Natural killer cell treated with Interleukin-12 subunit alpha and Interleukin-12 subunit beta and Interleukin-15 and Interleukin-18, amount 100 ng/mL, for 72 hours (primary cell): ENCODE measurements at regions not wholly inside any gene's neighbourhood (a gene's known extent, or its start where the extent isn't known, plus 50 kb on each side); places are given as distances from the start of the nearest gene placed in this dataset.
"Not testable (repeated sequence)": the region's sequence is repeated elsewhere in the genome, so short reads cannot be mapped to it uniquely, and the experiment has no call there.

ENCODE experiments used
- ATAC-seq, 2 donors: fragments of 150-1000 bp; cut with Tn5 transposase in 1 of 2; sonication (Bioruptor Pico), chemical (Tn5 transposase) in 1 of 2; 2 replicates each; pipeline ENCODE4 v1.10.0; 2021
- DNase-seq: peaks from one replicate; pipeline ENCODE4 v3.0.0; 2022; ENCODE audit warnings: low spot score
- H3K27ac Mint-ChIP-seq, 2 donors: 1 replicate in 1 of 2; 2 replicates in 1 of 2; pipeline ENCODE4 v1.8.0; 2022; ENCODE audit warnings: mixed read lengths in 2 of 2, mild to moderate bottlenecking in 1 of 2, moderate library complexity in 1 of 2
- H3K27me3 Mint-ChIP-seq, 2 donors: 1 replicate in 1 of 2; 2 replicates in 1 of 2; pipeline ENCODE4 v1.8.0; 2022; ENCODE audit warnings: mixed read lengths in 2 of 2
- H3K36me3 Mint-ChIP-seq: one replicate; pipeline ENCODE4 v1.8.0; 2022; ENCODE audit warnings: mixed read lengths
- H3K4me1 Mint-ChIP-seq, 2 donors: 1 replicate in 1 of 2; 2 replicates in 1 of 2; pipeline ENCODE4 v1.8.0; 2022; ENCODE audit warnings: low read depth in 2 of 2, mixed read lengths in 2 of 2, mild to moderate bottlenecking in 1 of 2
- H3K4me3 Mint-ChIP-seq: one replicate; pipeline ENCODE4 v1.8.0; 2022; ENCODE audit warnings: mixed read lengths
- H3K9me3 Mint-ChIP-seq: 2 replicates; pipeline ENCODE4 v1.8.0; 2022; ENCODE audit warnings: mixed read lengths

DNA sequence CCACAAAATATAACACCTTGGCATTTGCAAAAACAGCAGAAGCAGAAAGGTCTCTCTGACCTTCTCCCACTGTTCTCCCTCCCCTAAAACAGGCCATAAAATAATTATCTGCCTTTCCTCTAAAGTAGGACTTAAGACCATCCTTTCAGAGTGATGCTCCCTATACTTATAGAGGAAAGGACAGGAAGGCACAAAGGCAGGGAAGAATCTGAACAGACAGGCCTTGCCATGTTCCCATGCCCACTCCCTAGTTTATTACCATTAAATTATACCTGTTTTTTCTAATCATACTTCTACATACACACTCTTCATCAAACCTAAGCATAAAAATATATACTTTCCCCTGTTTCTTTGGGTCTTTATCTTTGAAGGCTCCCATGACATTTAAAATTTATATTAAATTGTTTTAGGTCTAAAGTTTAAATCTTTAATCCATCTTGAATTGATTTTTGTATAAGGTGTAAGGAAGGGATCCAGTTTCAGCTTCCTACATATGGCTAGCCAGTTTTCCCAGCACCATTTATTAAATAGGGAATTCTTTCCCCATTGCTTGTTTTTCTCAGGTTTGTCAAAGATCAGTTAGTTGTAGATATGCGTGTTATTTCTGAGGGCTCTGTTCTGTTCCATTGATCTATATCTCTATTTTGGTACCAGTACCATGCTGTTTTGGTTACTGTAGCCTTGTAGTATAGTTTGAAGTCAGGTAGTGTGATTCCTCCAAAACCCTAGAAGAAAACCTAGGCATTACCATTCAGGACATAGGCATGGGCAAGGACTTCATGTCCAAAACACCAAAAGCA, 755.8 kb upstream of the ADGRB3 start:
- H3K36me3 Mint-ChIP-seq, H3K27me3 Mint-ChIP-seq, H3K27ac Mint-ChIP-seq, DNase-seq, H3K4me3 Mint-ChIP-seq, H3K9me3 Mint-ChIP-seq, H3K4me1 Mint-ChIP-seq, ATAC-seq: not testable (repeated sequence)

DNA sequence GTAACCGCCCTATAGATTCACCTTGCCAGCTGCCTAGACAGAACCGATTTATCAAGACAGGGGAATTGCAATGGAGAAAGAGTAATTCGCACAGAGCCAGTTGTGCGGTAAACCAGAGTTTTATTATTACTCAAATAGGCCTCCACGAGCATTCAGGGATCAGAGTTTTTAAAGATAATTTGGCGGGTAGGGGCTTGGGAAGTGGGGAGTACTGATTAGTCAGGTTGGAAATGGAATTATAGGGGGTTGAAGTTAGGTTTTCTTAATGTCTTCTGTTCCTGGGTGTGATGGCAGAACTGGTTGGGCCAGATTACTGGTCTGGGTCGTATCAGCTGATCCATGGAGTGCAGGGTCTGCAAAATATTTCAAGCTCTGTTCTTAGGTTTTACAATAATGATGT, 756.9 kb upstream of the ADGRB3 start:
- H3K27ac Mint-ChIP-seq: not testable (repeated sequence)

GRCh38 chr6:67877288-67877687, 757.8 kb upstream of the ADGRB3 start:
- H3K4me3 Mint-ChIP-seq: no peak overlapping the region
- H3K9me3 Mint-ChIP-seq: peaks cover 15% of the 10 kb centered on the region
- H3K36me3 Mint-ChIP-seq: peaks cover 10% of the 10 kb centered on the region
- DNase-seq: no peak
- H3K4me1 Mint-ChIP-seq: no peaks in the 10 kb centered on the region
- no peak overlapping the region for H3K27ac Mint-ChIP-seq
- ATAC-seq: no peak
- H3K27me3 Mint-ChIP-seq: no peaks in the 10 kb centered on the region

More for the DNA sequence above, 756.9 kb upstream of the ADGRB3 start:
- not testable (repeated sequence) for H3K9me3 Mint-ChIP-seq, H3K27me3 Mint-ChIP-seq, H3K36me3 Mint-ChIP-seq, ATAC-seq, DNase-seq, H3K4me3 Mint-ChIP-seq, H3K4me1 Mint-ChIP-seq

- H3K27ac Mint-ChIP-seq: no peak overlapping the region
- peaks cover 16% of the 10 kb centered on the region for H3K9me3 Mint-ChIP-seq
- ATAC-seq (no peak), DNase-seq (no peak)
- no peaks in the 10 kb centered on the region for H3K4me1 Mint-ChIP-seq
- peaks cover 10% of the 10 kb centered on the region for H3K36me3 Mint-ChIP-seq
- H3K27me3 Mint-ChIP-seq: no peaks in the 10 kb centered on the region
- H3K4me3 Mint-ChIP-seq: no peak overlapping the region
Measured at GRCh38 chr6:67875877-67876383, 759.2 kb upstream of the ADGRB3 start.

DNA sequence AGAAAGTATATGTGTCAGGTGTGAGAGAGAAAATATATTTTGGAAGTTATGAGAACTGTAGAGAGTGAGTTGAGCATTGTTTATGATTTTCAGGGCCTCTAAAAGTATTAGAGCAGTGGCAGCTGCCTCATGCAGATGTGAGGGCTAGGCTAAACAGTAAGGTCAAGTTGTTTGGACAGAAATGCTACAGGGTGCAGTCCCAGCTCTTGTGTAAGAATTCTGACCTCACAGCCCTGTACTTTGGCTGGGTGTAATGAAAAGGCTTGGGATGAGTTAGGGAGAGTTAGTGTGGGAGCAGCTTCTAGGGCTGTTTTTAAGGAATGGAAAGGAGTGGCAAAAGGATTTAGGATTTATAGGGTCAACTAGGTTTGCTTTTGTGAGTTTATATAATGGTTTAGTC, 764.8 kb upstream of the ADGRB3 start:
- H3K4me3 Mint-ChIP-seq: no peak overlapping the region
- DNase-seq (no peak), ATAC-seq (no peak)
- H3K27ac Mint-ChIP-seq: no peak overlapping the region
- peaks cover 22% of the 10 kb centered on the region for H3K9me3 Mint-ChIP-seq
- H3K36me3 Mint-ChIP-seq: peaks cover 10% of the 10 kb centered on the region
- H3K27me3 Mint-ChIP-seq: no peaks in the 10 kb centered on the region
- H3K4me1 Mint-ChIP-seq: no peaks in the 10 kb centered on the region

GRCh38 chr6:67863346-67863745, 771.7 kb upstream of the ADGRB3 start:
- H3K27me3 Mint-ChIP-seq: no peaks in the 10 kb centered on the region
- DNase-seq: no peak
- no peak overlapping the region for H3K4me3 Mint-ChIP-seq
- no peak for ATAC-seq
- no peak overlapping the region for H3K27ac Mint-ChIP-seq
- H3K4me1 Mint-ChIP-seq: no peaks in the 10 kb centered on the region
- no peaks in the 10 kb centered on the region for H3K36me3 Mint-ChIP-seq
- H3K9me3 Mint-ChIP-seq: peaks cover 14% of the 10 kb centered on the region

DNA sequence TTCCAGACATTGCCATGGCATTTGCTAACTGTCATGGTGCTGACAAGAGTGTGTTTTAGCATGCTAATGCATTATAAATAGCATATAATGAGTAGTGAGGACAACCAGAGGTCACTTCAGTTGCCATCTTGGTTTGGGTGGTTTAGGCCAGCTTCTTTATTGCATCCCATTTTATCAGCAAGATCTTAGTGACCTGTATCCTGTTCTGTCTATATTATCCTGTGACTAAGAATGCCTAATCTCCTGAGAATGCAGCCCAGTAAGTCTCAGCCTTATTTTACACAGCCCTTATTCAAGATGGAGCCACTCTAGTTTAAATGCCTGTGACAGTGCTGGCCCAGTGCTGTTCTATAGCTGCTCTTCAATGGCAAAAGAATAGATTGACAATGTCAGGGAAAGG, 781.0 kb upstream of the ADGRB3 start:
- Mint-ChIP-seq H3K4me3 (no peak overlapping the region), H3K9me3 (peaks cover 18% of the 10 kb centered on the region), H3K27me3 (no peaks in the 10 kb centered on the region), H3K27ac (no peak overlapping the region), H3K36me3 (peaks cover 11% of the 10 kb centered on the region), H3K4me1 (no peaks in the 10 kb centered on the region)
- DNase-seq: no peak
- no peak for ATAC-seq

DNA sequence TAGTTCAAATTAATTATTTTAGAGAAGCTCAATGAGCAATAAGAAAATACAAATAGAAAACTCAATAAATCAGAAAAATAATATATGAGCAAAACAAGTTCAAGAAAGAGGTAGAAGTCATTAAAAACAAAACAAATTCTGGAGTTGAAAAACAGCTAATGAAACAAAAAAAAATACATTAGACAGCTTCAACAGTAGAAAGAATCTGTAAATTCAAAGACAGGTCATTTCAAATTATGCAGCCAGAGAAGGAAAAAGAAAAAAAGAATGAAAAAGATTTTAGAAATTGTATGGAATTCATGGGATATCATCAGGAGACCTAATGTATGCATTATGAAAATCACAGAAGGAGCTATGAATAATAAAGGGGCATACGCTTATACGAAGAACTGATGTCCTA, 795.3 kb upstream of the ADGRB3 start:
- H3K36me3 Mint-ChIP-seq: peaks cover 17% of the 10 kb centered on the region
- H3K4me3 Mint-ChIP-seq: no peak overlapping the region
- no peaks in the 10 kb centered on the region for H3K27me3 Mint-ChIP-seq
- no peak for ATAC-seq
- peaks cover 16% of the 10 kb centered on the region for H3K9me3 Mint-ChIP-seq
- H3K27ac Mint-ChIP-seq: no peak overlapping the region
- DNase-seq: no peak
- no peaks in the 10 kb centered on the region for H3K4me1 Mint-ChIP-seq

GRCh38 chr6:67825201-67825895, 809.7 kb upstream of the ADGRB3 start:
- H3K27ac Mint-ChIP-seq: no peak overlapping the region
- H3K9me3 Mint-ChIP-seq: peaks cover 17% of the 10 kb centered on the region
- no peak overlapping the region for H3K4me3 Mint-ChIP-seq
- no peaks in the 10 kb centered on the region for H3K27me3 Mint-ChIP-seq
- H3K4me1 Mint-ChIP-seq: no peaks in the 10 kb centered on the region
- DNase-seq (peak; percentile 37), ATAC-seq (no peak)
- H3K36me3 Mint-ChIP-seq: peaks cover 4% of the 10 kb centered on the region

GRCh38 chr6:67818322-67818721, 816.8 kb upstream of the ADGRB3 start:
- Mint-ChIP-seq H3K36me3 (peaks cover 14% of the 10 kb centered on the region), H3K27me3 (no peaks in the 10 kb centered on the region), H3K4me1 (no peaks in the 10 kb centered on the region), H3K4me3 (no peak overlapping the region), H3K27ac (no peak overlapping the region), H3K9me3 (peaks cover 25% of the 10 kb centered on the region)
- ATAC-seq (no peak), DNase-seq (no peak)

DNA sequence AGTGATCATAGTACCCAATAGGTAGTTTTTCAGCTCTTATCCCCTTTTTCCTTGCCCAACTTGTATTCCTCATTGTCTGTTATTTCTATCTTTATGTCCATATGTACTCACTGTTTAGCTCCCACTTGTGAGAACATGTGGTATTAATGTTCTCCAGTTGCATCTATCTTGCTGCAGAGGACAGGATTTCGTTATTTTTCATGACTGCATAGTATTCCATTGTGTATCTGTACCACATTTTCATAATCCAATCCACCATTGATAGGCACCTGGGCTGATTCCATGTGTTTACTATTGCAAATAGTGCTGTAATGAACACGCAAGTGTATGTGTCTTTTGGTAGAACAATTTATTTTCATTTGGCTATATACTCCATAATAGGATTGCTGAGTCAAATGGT, 819.5 kb upstream of the ADGRB3 start:
- H3K4me3 Mint-ChIP-seq: no peak overlapping the region

DNA sequence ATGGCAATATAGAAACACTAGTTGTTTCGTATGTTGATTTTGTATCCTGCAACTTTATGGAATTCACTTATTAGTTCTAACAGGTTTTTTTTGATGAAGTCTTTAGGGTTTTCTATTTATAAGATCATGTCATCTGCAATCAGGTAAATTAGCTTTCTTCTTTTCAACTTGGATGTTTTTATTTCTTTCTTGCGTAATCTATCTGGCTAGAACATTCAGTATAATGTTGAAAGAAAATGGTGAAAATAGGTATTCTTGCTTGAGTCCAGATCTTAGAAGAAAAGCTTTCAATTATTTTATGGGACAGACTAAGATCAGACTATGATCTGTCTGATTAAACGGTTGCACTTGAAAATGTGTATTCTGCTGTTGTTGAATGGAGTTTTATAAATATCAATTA, 820.8 kb upstream of the ADGRB3 start:
- DNase-seq (no peak), ATAC-seq (no peak)
- Mint-ChIP-seq H3K4me3 (no peak overlapping the region), H3K27me3 (no peaks in the 10 kb centered on the region), H3K9me3 (peaks cover 15% of the 10 kb centered on the region), H3K36me3 (peaks cover 18% of the 10 kb centered on the region), H3K4me1 (no peaks in the 10 kb centered on the region), H3K27ac (no peak overlapping the region)

More for the DNA sequence above, 819.5 kb upstream of the ADGRB3 start:
- H3K9me3 Mint-ChIP-seq: peaks cover 21% of the 10 kb centered on the region
- no peak overlapping the region for H3K27ac Mint-ChIP-seq
- ATAC-seq: no peak
- H3K36me3 Mint-ChIP-seq: peaks cover 18% of the 10 kb centered on the region
- H3K4me1 Mint-ChIP-seq: no peaks in the 10 kb centered on the region
- no peak for DNase-seq
- no peaks in the 10 kb centered on the region for H3K27me3 Mint-ChIP-seq

DNA sequence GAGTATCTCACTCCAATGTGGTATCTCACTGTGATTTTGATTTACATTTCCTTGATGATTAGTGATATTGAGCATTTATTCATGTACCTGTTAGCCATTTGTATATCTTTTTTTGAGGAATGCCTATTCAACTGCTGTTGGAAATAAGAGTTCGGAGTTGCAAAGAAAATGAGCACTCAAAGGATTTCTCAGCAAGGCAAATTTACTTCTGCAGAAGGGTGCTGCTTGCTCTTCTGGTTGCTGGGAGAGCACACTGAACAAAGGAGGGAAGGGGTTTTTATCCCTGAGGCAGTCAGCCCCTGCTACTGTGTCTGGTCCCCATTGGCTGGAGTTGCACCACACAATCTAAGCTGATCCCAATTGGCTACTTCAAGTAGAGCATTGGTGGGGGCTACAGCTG, 822.4 kb upstream of the ADGRB3 start:
- H3K4me1 Mint-ChIP-seq: no peaks in the 10 kb centered on the region
- H3K27me3 Mint-ChIP-seq: no peaks in the 10 kb centered on the region
- no peak overlapping the region for H3K27ac Mint-ChIP-seq
- peaks cover 14% of the 10 kb centered on the region for H3K9me3 Mint-ChIP-seq
- no peak for DNase-seq
- no peak overlapping the region for H3K4me3 Mint-ChIP-seq
- ATAC-seq: no peak
- H3K36me3 Mint-ChIP-seq: peaks cover 18% of the 10 kb centered on the region

DNA sequence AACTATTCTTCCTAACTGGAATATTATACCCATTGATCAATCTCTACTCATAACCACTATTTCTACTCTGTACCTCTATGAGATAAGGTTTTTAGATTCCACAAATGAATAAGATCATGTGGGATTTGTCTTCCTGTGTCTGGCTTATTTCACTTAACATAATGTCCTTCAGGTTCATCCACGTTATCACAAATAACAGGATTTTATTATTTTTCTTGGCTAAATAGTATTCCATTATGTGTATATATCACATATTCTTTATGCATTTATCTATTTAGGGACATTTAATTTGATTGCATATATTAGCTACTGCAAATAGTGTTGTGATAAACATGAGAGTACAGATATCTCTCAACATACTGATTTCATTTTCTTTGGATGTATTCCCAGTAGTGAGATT, 823.0 kb upstream of the ADGRB3 start:
- no peak overlapping the region for H3K4me3 Mint-ChIP-seq
- no peak overlapping the region for H3K27ac Mint-ChIP-seq
- H3K36me3 Mint-ChIP-seq: peaks cover 18% of the 10 kb centered on the region
- H3K4me1 Mint-ChIP-seq: no peaks in the 10 kb centered on the region
- ATAC-seq (no peak), DNase-seq (no peak)
- H3K9me3 Mint-ChIP-seq: peaks cover 14% of the 10 kb centered on the region
- no peaks in the 10 kb centered on the region for H3K27me3 Mint-ChIP-seq
